Fibroblast of gingiva (primary cell): ENCODE measurements at regions not wholly inside any gene's neighbourhood (a gene's known extent, or its start where the extent isn't known, plus 50 kb on each side); places are given as distances from the start of the nearest gene placed in this dataset.
"Not testable (repeated sequence)": the region's sequence is repeated elsewhere in the genome, so short reads cannot be mapped to it uniquely, and the experiment has no call there.

Experiments used
- DNase-seq: peaks from one replicate; pipeline ENCODE4 v3.0.0-alpha.2; 2011; ENCODE audit warnings: low read depth

- no peak for DNase-seq
Observed at GRCh38 chr13:50493683-50494082, 349.8 kb downstream of the DLEU7 start.

- DNase-seq, result no peak
Observed at GRCh38 chr13:50494138-50494537, 349.4 kb downstream of the DLEU7 start.

- DNase-seq, result not testable (repeated sequence)
Observed at GRCh38 chr13:50503212-50503611, 340.3 kb downstream of the DLEU7 start.

- no peak for DNase-seq
Observed at GRCh38 chr13:50509167-50509566, 334.3 kb downstream of the DLEU7 start.

GRCh38 chr13:50509771-50510441 is 333.6 kb downstream of the DLEU7 start:
- no peak for DNase-seq

- not testable (repeated sequence) for DNase-seq
Observed at GRCh38 chr13:50510885-50511545, 332.5 kb downstream of the DLEU7 start.

- DNase-seq, result no peak
Observed at GRCh38 chr13:50511877-50512341, 331.6 kb downstream of the DLEU7 start.

GRCh38 chr13:50512474-50513299 is 330.8 kb downstream of the DLEU7 start:
- DNase-seq, result peak; percentile 50

GRCh38 chr13:50513300-50513877 is 330.1 kb downstream of the DLEU7 start:
- no peak for DNase-seq

- DNase-seq, result no peak
Observed at GRCh38 chr13:50514249-50514648, 329.2 kb downstream of the DLEU7 start.

GRCh38 chr13:50518131-50518530 is 325.4 kb downstream of the DLEU7 start:
- DNase-seq, result no peak

- DNase-seq, result peak; percentile 37
Observed at GRCh38 chr13:50518781-50519201, 324.7 kb downstream of the DLEU7 start.

GRCh38 chr13:50519866-50520265 is 323.6 kb downstream of the DLEU7 start:
- no peak for DNase-seq

GRCh38 chr13:50521006-50521830 is 322.3 kb downstream of the DLEU7 start:
- no peak for DNase-seq

- DNase-seq, result peak; percentile 68
Observed at GRCh38 chr13:50521831-50522149, 321.7 kb downstream of the DLEU7 start.

- DNase-seq, result no peak
Observed at GRCh38 chr13:50522506-50522905, 321.0 kb downstream of the DLEU7 start.

GRCh38 chr13:50523307-50523706 is 320.2 kb downstream of the DLEU7 start:
- no peak for DNase-seq

GRCh38 chr13:50524560-50524959 is 318.9 kb downstream of the DLEU7 start:
- DNase-seq, result no peak

GRCh38 chr13:50526661-50527071 is 316.8 kb downstream of the DLEU7 start:
- DNase-seq, result no peak

GRCh38 chr13:50527188-50527587 is 316.3 kb downstream of the DLEU7 start:
- no peak for DNase-seq
